Activated CD8-positive, alpha-beta memory T cell treated with anti-CD3 and anti-CD28 coated beads, Interleukin-2, amount 50 U/mL, for 1 hour (primary cell): ENCODE measurements at regions not wholly inside any gene's neighbourhood (a gene's known extent, or its start where the extent isn't known, plus 50 kb on each side); places are given as distances from the start of the nearest gene placed in this dataset.
"Not testable (repeated sequence)": the region's sequence is repeated elsewhere in the genome, so short reads cannot be mapped to it uniquely, and the experiment has no call there.

Source experiments
- DNase-seq: peaks from one replicate; pipeline ENCODE4 v3.0.0-alpha.2; 2020; ENCODE audit errors: extremely low read depth

GRCh38 chr4:20122198-20122988 is 129.3 kb upstream of the SLIT2 start:
- DNase-seq = no peak

DNA sequence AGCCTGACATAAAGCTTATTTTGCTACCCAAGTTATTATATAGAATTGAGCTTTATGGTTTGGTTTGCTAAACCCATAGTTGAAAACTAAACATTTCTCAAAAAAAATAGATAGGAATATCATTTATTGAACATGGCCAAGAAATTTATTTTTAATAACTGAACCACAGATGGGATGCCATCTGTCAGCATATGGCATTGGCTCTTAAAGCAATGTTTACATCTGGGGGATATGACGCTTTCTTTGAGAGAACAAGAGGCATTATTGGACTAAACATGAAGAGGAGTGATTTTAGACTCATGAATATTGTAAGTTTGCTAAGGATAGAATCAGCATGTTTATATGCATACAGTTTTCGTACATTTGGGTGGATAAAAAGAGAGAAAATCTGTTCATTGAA is 132.6 kb upstream of the SLIT2 start:
- DNase-seq = no peak

DNA sequence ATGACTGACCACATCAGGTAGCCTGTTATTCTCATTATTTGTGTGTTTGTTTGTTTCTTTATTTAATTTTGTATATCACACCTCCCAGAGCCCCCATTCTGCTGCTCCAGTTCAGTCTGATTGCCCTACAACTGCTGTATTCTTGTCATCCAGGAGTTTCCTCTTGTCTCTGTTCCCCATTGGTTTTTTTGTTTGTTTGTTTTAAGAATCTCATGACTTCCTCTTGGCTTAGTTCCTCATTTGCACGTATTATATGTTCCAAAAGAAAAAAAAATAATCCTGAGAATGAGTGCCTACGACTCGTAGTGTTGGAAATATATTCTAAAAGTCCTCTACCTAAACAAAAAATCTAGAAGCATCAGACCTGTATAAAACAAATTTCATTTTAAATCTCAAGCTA is 142.3 kb upstream of the SLIT2 start:
- no peak for DNase-seq

GRCh38 chr4:20106921-20107320 is 144.8 kb upstream of the SLIT2 start:
- no peak for DNase-seq

- DNase-seq = no peak
These were observed 149.9 kb upstream of the SLIT2 start for GRCh38 chr4:20101831-20102230.

- no peak for DNase-seq
These were observed 154.8 kb upstream of the SLIT2 start for GRCh38 chr4:20096911-20097310.

DNA sequence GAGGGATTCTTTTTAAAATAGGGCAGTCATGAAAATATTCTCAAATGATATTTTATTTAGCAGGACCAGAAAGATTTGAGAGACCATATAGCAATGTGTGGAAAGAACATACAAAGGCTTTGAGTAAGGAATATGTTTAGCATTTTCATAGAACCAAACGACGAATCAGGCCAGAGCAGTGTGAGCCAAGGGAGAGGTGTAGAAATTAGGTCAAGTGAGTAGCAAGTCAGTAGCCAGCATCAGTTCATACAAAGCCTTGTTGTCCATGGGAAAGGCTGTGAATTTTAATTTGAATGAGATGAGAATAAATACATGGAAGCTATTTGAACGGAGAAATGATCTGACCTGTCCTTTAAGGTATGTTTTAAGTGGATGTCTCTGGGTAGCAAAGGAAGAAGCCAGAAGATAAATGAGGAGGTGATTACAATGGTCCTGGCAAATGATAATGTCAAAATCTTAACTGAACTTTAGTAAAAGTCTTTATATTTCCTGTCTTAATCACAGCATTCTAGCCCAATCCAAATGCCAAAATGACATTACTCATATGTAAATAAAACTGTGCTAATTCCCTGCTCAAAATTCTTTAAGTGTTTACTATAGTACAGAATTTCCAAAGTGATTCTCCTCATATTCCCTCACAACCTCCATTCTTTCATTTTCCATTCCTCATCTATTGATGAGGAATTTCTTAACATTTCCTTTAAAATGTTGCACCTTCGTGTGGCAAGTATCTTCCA is 155.7 kb upstream of the SLIT2 start:
- no peak for DNase-seq

DNA sequence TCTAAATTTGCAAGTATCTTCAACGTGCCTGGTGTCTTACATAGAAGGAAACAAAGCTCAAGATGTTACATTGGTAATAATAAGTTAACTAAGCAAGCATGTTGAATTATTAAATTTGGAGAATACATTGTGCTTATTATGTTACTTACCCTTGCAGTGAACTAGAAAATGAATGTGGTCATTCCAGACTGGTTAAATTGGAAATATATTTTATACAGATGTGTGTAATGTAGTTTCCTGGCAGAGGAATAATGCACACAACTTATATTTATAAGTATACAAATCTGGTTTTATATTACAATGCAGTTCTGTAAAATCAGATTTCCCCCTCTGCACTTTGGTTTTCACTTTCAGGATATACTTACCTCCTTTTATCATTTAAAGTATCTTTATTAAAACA is 159.9 kb upstream of the SLIT2 start:
- no peak for DNase-seq

GRCh38 chr4:20087522-20087911 is 164.2 kb upstream of the SLIT2 start:
- no peak for DNase-seq

GRCh38 chr4:20086799-20087521 is 164.7 kb upstream of the SLIT2 start:
- no peak for DNase-seq

DNA sequence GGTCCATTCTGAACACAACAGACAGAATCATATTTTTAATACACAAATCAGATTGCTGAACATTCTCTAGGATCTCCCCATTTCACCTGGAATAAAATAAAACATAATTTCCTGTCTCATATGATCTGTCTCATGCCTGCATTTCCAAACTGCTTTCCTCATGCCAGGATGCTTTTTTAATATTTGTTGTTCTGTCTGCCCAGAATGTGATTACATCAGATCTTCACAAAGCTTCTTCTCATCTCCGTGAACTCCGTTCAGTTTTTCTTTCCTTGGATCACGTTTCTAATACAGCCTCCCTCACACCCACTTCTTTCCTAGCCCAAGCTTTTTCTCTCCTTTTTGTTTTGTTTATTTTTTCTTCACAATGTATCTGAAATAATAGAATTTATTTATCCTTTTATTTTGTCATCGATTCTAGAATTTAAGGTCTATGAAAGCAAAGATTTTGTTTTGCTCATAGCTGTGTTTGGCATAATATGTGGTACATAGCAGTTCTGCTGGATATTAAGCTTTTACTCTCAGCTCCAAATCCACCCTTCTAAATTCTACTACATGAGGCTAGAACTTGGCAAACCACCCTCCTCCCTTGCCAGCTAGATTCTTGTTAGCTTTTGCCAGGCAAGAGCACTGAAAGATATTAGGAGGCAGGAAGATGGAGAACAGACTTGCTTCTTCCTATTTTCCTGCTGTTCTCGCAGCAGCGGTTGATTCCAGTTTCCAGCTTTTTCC is 165.5 kb upstream of the SLIT2 start:
- DNase-seq = no peak

GRCh38 chr4:20085653-20086052 is 166.1 kb upstream of the SLIT2 start:
- no peak for DNase-seq

DNA sequence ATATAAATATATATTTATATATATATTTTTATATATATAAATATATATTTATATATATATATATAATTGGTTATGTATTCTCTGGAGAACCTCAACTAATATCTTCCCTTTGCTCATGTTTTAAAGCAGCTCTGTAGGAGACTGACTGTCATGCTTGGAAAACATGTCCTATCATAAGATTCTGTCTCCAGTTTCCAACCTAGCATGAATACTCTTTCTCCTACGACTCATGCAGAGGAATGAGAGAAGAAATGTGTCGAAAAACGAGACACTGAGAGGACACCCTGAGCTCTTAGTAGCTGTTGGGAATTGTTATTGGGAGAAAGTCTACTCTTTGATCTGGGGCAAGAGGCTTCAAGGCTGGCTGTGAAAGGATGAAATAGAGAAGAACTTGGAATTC is 166.5 kb upstream of the SLIT2 start:
- DNase-seq = no peak

GRCh38 chr4:20084488-20084887 is 167.2 kb upstream of the SLIT2 start:
- no peak for DNase-seq

- DNase-seq = no peak
These were observed 173.1 kb upstream of the SLIT2 start for GRCh38 chr4:20078644-20079043.

DNA sequence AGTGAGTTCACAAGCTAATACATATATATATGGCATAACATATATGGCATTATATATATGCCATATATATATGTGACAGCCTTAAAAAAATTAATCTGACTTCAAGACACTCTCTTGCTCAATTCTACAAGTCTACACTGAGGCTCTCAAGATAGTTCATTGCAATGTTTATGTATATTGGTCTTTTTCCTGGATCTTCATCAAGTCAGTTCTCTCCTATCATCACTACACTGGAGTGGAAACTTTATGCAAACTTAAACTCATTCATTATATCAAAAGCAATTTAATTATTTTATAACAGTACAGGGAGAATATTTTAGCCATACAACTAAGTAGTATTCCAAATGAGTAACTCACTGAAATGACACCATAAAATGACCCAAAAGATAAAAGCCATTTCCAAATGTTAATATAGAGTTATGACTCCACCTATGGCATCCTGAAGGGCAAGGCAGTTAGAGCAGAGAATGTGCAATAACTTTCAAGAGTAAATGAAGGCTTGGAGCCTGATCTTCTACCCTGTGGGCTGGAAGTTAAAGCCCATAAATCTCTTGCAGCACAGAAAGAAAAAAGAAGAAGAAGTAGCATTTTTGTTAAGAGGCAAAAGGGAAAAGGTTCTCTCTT is 176.3 kb upstream of the SLIT2 start:
- no peak for DNase-seq

DNA sequence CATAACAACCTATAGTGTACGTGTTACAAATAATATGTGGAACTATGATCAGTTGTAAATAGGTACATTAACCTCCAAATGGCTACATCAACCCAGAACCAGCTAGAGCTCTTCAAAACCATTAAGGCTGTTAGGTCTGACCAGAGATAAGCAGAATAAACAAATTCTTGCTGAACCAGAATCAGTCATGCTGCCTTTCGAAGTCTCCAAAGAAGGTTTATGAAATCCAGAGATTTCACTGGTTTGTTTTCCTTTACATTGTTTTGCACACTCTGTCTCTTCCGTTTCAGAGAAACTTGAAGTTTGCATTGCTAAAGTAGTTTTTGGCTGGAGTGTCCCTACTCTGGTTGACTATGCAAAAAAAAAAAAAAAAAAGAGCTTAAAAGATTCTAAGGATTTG is 177.3 kb upstream of the SLIT2 start:
- DNase-seq = no peak

- DNase-seq = no peak
These were observed 185.8 kb upstream of the SLIT2 start for GRCh38 chr4:20065952-20066351.

DNA sequence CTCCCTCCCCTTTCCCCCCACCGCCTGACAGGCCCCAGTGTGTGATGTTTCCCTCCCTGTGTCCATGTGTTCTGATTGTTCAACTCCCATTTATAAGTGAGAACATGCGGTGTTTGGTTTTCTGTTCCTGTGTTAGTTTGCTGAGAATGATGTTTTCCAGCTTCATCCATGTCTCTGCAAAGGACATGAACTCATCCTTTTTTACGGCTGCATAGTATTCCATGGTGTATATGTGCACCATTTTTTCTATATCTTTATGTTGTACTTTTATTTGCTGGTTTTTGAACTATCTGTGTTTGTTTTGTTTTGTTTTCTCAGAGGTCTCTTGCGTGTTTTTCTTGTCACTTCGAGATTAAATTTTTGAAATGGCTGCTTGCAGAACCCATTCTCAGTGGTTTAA is 188.8 kb upstream of the SLIT2 start:
- not testable (repeated sequence) for DNase-seq

DNA sequence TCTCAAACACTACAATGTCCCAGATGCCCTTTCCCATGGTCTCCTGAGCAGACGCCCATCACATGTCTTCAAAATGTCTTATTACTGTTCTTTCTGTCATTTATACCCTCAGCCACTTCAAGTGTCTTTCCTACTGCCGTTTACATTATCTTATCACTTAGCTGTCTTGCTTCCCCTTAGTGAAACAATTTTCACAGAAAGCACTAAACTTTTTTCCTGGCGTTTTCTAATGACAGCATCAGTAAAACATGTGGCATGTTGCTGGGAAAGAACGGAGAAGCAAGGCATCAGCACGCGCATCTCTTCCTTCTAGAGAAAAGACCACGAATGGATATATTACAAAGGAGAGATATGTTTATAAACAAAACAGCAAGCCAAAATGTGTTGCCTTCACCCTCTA is 189.7 kb upstream of the SLIT2 start:
- no peak for DNase-seq

GRCh38 chr4:20050768-20051167 is 200.9 kb upstream of the SLIT2 start:
- DNase-seq = no peak

DNA sequence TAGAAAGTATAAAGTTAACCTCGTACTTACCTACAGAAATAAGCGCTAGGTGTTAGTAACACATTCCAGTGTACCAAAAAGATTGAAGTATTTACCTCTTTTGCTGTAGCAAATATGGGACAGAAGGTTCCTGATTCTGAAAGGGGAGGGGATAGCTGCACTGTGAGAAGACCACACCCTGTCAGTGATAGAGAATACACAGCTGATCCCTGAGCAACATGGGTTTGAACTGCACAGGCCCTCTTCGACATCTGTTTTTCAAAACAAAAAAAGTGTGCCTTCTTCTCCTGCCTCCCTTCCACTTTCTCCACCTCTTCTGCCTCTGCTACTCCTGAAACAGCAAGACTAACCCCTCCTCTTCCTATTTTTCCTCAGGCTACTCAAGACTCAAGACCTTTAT is 201.8 kb upstream of the SLIT2 start:
- DNase-seq = no peak
